CD14-positive monocyte (primary cell): ENCODE measurements at regions not wholly inside any gene's neighbourhood (a gene's known extent, or its start where the extent isn't known, plus 50 kb on each side); places are given as distances from the start of the nearest gene placed in this dataset.

ENCODE experiments used
- DNase-seq, 3 donors: peaks; one replicate each; pipeline ENCODE4 v3.0.0-alpha.2; 2011 to 2022
- H2AFZ ChIP-seq: 2 replicates; pipeline ENCODE4 v1.6.0; 2012; ENCODE audit warnings: mild to moderate bottlenecking, low read depth, low read length, inconsistent platforms; ENCODE audit not compliant: insufficient read depth, poor library complexity, severe bottlenecking
- H3K27ac ChIP-seq, 2 donors: 1 replicate in 1 of 2; 2 replicates in 1 of 2; pipeline ENCODE4 v1.5.1; 2012 to 2013; ENCODE audit warnings: low read length in 2 of 2, control low read depth in 1 of 2, inconsistent platforms in 1 of 2, low read depth in 1 of 2, mild to moderate bottlenecking in 1 of 2
- H3K27me3 ChIP-seq, 2 donors: one replicate each; pipeline versions ENCODE4 v1.6.0 to v1.6.1; 2011 to 2013; ENCODE audit warnings: low read length in 2 of 2; ENCODE audit not compliant: control insufficient read depth in 2 of 2, insufficient read depth in 2 of 2
- H3K36me3 ChIP-seq, 2 donors: replicated peaks in 1 of 2; 1 replicate in 1 of 2; 2 replicates in 1 of 2; pipeline versions ENCODE4 v1.5.1 to v1.6.1; 2012 to 2013; ENCODE audit warnings: low read length in 2 of 2, control low read depth in 1 of 2, inconsistent platforms in 1 of 2, mild to moderate bottlenecking in 1 of 2; ENCODE audit not compliant: insufficient read depth in 2 of 2, control insufficient read depth in 1 of 2
- H3K4me1 ChIP-seq, 2 donors: 1 replicate in 1 of 2; 2 replicates in 1 of 2; pipeline versions ENCODE4 v1.5.1 to v1.6.1; 2012 to 2013; ENCODE audit warnings: low read length in 2 of 2, control low read depth in 1 of 2, inconsistent platforms in 1 of 2, mild to moderate bottlenecking in 1 of 2, moderate library complexity in 1 of 2; ENCODE audit not compliant: insufficient read depth in 2 of 2, control insufficient read depth in 1 of 2
- H3K4me2 ChIP-seq: replicated peaks from 2 replicates; pipeline ENCODE3; 2012; ENCODE audit warnings: low read length, moderate library complexity, mild to moderate bottlenecking; ENCODE audit not compliant: poor library complexity, severe bottlenecking; ENCODE audit errors: extremely low read depth
- H3K4me3 ChIP-seq, 3 experiments: fragments of 200-600 bp in 1 of 3; sonication (generic) in 1 of 3; replicated peaks in 1 of 3; 1 replicate in 2 of 3; 2 replicates in 1 of 3; pipeline ENCODE4 v1.5.1; 2011 to 2013; ENCODE audit warnings: low read length in 3 of 3, mild to moderate bottlenecking in 3 of 3, control low read depth in 2 of 3, low read depth in 2 of 3, inconsistent platforms in 1 of 3, moderate library complexity in 1 of 3
- H3K79me2 ChIP-seq: 2 replicates; pipeline ENCODE4 v1.6.0; 2012; ENCODE audit warnings: mild to moderate bottlenecking, control low read depth, inconsistent platforms, low read length, moderate library complexity; ENCODE audit not compliant: insufficient read depth
- H3K9ac ChIP-seq: 2 replicates; pipeline ENCODE4 v1.6.0; 2017; ENCODE audit warnings: low read length, mild to moderate bottlenecking; ENCODE audit not compliant: insufficient read depth, poor library complexity, severe bottlenecking
- H3K9me3 ChIP-seq, 2 donors: replicated peaks in 1 of 2; 1 replicate in 1 of 2; 2 replicates in 1 of 2; pipeline versions ENCODE4 v1.5.1 to v1.6.1; 2012 to 2013; ENCODE audit warnings: low read length in 2 of 2, control low read depth in 1 of 2; ENCODE audit not compliant: control insufficient read depth in 1 of 2, insufficient read depth in 1 of 2
- H4K20me1 ChIP-seq: 2 replicates; pipeline ENCODE4 v1.6.0; 2012; ENCODE audit warnings: mild to moderate bottlenecking, low read length, control low read depth, moderate library complexity; ENCODE audit not compliant: insufficient read depth
- H3K27ac Mint-ChIP-seq, 7 donors: one replicate each; pipeline ENCODE4 v1.8.0; 2020; ENCODE audit warnings: mild to moderate bottlenecking in 7 of 7, mixed read lengths in 7 of 7, moderate library complexity in 6 of 7, inconsistent platforms in 2 of 7
- H3K27me3 Mint-ChIP-seq, 3 donors: one replicate each; pipeline ENCODE4 v1.8.0; 2021 to 2022; ENCODE audit warnings: low read depth in 3 of 3, mild to moderate bottlenecking in 3 of 3, mixed read lengths in 3 of 3, moderate library complexity in 3 of 3, inconsistent platforms in 1 of 3
- H3K36me3 Mint-ChIP-seq, 2 donors: one replicate each; pipeline ENCODE4 v1.8.0; 2020; ENCODE audit warnings: mixed read lengths in 2 of 2, inconsistent platforms in 1 of 2, mild to moderate bottlenecking in 1 of 2
- H3K4me1 Mint-ChIP-seq: one replicate; pipeline ENCODE4 v1.8.0; 2020; ENCODE audit warnings: mild to moderate bottlenecking, mixed read lengths
- H3K4me3 Mint-ChIP-seq, 2 donors: one replicate each; pipeline ENCODE4 v1.8.0; 2020; ENCODE audit warnings: mild to moderate bottlenecking in 2 of 2, mixed read lengths in 2 of 2, moderate library complexity in 1 of 2
- H3K9me3 Mint-ChIP-seq, 7 donors: one replicate each; pipeline ENCODE4 v1.8.0; 2020 to 2022; ENCODE audit warnings: mixed read lengths in 7 of 7, mild to moderate bottlenecking in 6 of 7, moderate library complexity in 6 of 7, inconsistent platforms in 2 of 7
- WGBS: methylation state at CpG from one replicate; pipeline ENCODE4 v1.1.5; 2013; ENCODE audit warnings: missing lambda C conversion rate; ENCODE audit not compliant: insufficient coverage; 5-methylcytosine and 5-hydroxymethylcytosine counted together
- intact Hi-C, 2 donors: fragments of 100-400 bp; cut with micrococcal nuclease; formaldehyde crosslinking; loops; one replicate each; pipeline versions ENCODE4 v1.15.0 to v1.15.1; 2023
- TF ChIP-seq, protein P1 (sequence below): fragments of 200-600 bp; IDR thresholded peaks from one replicate; pipeline ENCODE4 v1.8.0; 2022; ENCODE audit warnings: antibody characterized with exemption, mild to moderate bottlenecking

DNA sequence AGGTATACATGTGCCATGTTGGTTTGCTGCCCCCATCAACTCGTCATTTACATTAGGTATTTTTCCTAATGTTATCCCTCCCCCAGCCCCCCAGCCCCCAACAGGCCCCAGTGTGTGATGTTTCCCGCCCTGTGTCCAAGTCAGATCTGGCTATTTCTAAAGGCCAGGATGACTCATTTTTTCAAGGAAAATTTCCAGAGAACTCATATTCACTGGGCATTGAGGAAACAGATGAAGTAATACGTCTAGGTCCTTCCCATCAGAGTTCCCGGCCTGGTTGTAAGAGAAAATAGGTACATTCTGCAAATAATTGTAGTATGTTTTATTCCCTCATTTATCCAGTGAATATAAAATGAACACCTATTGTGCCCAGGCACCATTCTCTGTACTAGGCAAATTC, 345.2 kb downstream of the BCL11B start:
- Mint-ChIP-seq H3K9me3 (peaks cover 0 to 13% (median 6%) of the 10 kb centered on the region in 7 donors), H3K36me3 (no peaks in the 10 kb centered on the region), H3K27me3 (peaks cover 8 to 18% (median 14%) of the 10 kb centered on the region in 3 donors), H3K4me3 (no peak overlapping the region), H3K4me1 (no peaks in the 10 kb centered on the region), H3K27ac (no peak overlapping the region)
- intact Hi-C loops, result no loop called here
- TF ChIP-seq, protein P1, sequence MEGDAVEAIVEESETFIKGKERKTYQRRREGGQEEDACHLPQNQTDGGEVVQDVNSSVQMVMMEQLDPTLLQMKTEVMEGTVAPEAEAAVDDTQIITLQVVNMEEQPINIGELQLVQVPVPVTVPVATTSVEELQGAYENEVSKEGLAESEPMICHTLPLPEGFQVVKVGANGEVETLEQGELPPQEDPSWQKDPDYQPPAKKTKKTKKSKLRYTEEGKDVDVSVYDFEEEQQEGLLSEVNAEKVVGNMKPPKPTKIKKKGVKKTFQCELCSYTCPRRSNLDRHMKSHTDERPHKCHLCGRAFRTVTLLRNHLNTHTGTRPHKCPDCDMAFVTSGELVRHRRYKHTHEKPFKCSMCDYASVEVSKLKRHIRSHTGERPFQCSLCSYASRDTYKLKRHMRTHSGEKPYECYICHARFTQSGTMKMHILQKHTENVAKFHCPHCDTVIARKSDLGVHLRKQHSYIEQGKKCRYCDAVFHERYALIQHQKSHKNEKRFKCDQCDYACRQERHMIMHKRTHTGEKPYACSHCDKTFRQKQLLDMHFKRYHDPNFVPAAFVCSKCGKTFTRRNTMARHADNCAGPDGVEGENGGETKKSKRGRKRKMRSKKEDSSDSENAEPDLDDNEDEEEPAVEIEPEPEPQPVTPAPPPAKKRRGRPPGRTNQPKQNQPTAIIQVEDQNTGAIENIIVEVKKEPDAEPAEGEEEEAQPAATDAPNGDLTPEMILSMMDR, result no peak
- Histone ChIP-seq H3K4me3 (no peak overlapping the region), H3K4me2 (no peak overlapping the region), H3K36me3 (no peaks in the 10 kb centered on the region), H3K27ac (no peak overlapping the region), H3K79me2 (no peaks in the 10 kb centered on the region), H3K9me3 (no peaks in the 10 kb centered on the region), H2AFZ (no peak overlapping the region), H3K9ac (no peak overlapping the region), H4K20me1 (no peaks in the 10 kb centered on the region), H3K4me1 (no peaks in the 10 kb centered on the region), H3K27me3 (no peaks in the 10 kb centered on the region)
- WGBS, result no CpG with 5 or more reads among the region's 4 CpGs
- DNase-seq, result no peak

DNA sequence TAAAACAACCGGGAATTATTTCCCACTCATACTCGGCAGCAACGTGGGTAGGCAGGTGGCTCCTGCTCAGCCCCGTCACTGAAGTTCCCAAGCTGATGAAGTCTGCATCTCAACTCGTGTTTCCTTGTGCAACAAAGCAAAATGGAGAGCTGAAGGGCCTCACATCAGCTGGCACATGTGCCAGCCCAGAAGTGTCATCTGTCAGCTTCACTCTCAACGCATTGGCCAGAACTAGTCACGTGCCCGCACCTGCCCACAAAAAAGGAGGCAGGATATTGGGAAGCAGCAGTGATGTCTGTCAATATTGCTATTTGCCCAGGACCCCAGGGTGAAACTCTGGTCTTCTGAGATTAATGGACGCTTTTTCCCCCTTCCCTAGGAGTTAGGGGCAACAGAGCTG, 344.0 kb downstream of the BCL11B start:
- no peaks in the 10 kb centered on the region for H3K4me1 ChIP-seq

More for the DNA sequence above, 344.0 kb downstream of the BCL11B start:
- peaks cover 0 to 8% (median 3%) of the 10 kb centered on the region in 7 donors for H3K9me3 Mint-ChIP-seq
- no peak overlapping the region for H3K27ac Mint-ChIP-seq
- no peaks in the 10 kb centered on the region for H3K9me3 ChIP-seq
- no peaks in the 10 kb centered on the region for H3K4me1 Mint-ChIP-seq
- H2AFZ ChIP-seq, result no peak overlapping the region
- H3K27me3 Mint-ChIP-seq, result peaks cover 7 to 15% (median 12%) of the 10 kb centered on the region in 3 donors
- no peak overlapping the region for H3K4me3 Mint-ChIP-seq
- intact Hi-C loops, result no loop called here
- no peak overlapping the region for H3K9ac ChIP-seq
- no peak overlapping the region for H3K27ac ChIP-seq
- no peak for DNase-seq
- H3K4me2 ChIP-seq, result no peak overlapping the region
- no peaks in the 10 kb centered on the region for H4K20me1 ChIP-seq
- H3K36me3 Mint-ChIP-seq, result no peaks in the 10 kb centered on the region
- H3K4me3 ChIP-seq, result no peak overlapping the region
- 91% methylated on average over 9 of the region's 9 CpGs for WGBS
- H3K79me2 ChIP-seq, result no peaks in the 10 kb centered on the region
- TF ChIP-seq, protein P1, result no peak
- no peaks in the 10 kb centered on the region for H3K36me3 ChIP-seq
- H3K27me3 ChIP-seq, result no peaks in the 10 kb centered on the region
